Type B pancreatic cell (in vitro differentiated cells): ENCODE measurements at regions not wholly inside any gene's neighbourhood (a gene's known extent, or its start where the extent isn't known, plus 50 kb on each side); places are given as distances from the start of the nearest gene placed in this dataset.

Source experiments
- DNase-seq: peaks from one replicate; pipeline ENCODE4 v3.0.0; 2021; ENCODE audit warnings: mixed read lengths; ENCODE audit not compliant: unreplicated experiment; ENCODE audit errors: extremely low spot score
- H3K27ac Mint-ChIP-seq: 2 replicates; pipeline ENCODE4 v1.8.0; 2021; ENCODE audit warnings: mild to moderate bottlenecking, mixed read lengths
- H3K27me3 Mint-ChIP-seq: 2 replicates; pipeline ENCODE4 v1.8.0; 2021; ENCODE audit warnings: mixed read lengths
- H3K36me3 Mint-ChIP-seq: 2 replicates; pipeline ENCODE4 v1.8.0; 2021; ENCODE audit warnings: mixed read lengths
- H3K4me1 Mint-ChIP-seq: one replicate; pipeline ENCODE4 v1.8.0; 2021; ENCODE audit warnings: mixed read lengths; ENCODE audit not compliant: unreplicated experiment
- H3K4me3 Mint-ChIP-seq: 2 replicates; pipeline ENCODE4 v1.8.0; 2021; ENCODE audit warnings: mild to moderate bottlenecking, mixed read lengths
- H3K9me3 Mint-ChIP-seq: 2 replicates; pipeline ENCODE4 v1.8.0; 2021; ENCODE audit warnings: mixed read lengths
- TF ChIP-seq, protein P1 (sequence below): fragments of 200-600 bp; sonication (generic); conservative IDR thresholded peaks from 2 replicates; pipeline ENCODE4 v1.5.0; 2021; ENCODE audit warnings: antibody characterized with exemption, mild to moderate bottlenecking

DNA sequence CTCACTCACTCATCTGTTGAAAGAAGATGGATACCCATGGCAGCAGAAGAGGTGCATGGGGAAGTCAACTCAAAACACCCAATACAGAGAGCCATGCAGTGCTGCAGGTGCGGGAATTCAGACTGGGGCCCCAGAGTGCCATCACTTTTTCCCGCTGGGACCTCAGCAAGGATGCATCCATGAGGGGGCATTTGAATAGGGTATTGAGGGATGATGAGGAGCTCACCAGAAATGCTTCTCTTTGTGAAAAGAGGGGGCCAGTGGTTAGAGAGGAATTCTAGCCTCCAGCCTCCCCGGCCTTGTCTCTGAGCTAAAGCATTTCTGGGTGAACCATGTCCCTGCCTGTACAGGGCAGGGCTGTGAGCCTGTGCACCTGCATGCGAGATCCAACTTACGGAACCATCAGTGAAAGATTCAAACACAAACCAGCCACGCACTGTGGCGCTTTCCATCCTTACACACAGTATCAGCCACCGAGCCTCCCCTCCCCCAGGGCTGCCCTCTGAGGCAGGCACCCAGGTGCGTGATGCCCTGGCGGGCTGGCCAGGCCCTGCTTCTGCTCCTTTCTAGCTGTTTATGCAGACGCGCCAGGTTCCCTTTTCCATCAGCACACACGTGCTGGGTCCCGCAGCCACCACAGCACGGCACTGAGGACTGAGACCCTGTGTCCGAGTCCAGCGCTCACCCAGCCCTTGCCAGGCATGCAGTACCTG is 1177.2 kb downstream of the BRD1 start:
- H3K4me1 Mint-ChIP-seq = no peaks in the 10 kb centered on the region
- TF ChIP-seq, protein P1, sequence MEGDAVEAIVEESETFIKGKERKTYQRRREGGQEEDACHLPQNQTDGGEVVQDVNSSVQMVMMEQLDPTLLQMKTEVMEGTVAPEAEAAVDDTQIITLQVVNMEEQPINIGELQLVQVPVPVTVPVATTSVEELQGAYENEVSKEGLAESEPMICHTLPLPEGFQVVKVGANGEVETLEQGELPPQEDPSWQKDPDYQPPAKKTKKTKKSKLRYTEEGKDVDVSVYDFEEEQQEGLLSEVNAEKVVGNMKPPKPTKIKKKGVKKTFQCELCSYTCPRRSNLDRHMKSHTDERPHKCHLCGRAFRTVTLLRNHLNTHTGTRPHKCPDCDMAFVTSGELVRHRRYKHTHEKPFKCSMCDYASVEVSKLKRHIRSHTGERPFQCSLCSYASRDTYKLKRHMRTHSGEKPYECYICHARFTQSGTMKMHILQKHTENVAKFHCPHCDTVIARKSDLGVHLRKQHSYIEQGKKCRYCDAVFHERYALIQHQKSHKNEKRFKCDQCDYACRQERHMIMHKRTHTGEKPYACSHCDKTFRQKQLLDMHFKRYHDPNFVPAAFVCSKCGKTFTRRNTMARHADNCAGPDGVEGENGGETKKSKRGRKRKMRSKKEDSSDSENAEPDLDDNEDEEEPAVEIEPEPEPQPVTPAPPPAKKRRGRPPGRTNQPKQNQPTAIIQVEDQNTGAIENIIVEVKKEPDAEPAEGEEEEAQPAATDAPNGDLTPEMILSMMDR = no peak
- no peak overlapping the region for H3K27ac Mint-ChIP-seq
- no peaks in the 10 kb centered on the region for H3K27me3 Mint-ChIP-seq
- H3K9me3 Mint-ChIP-seq = no peaks in the 10 kb centered on the region
- no peak overlapping the region for H3K4me3 Mint-ChIP-seq
- no peaks in the 10 kb centered on the region for H3K36me3 Mint-ChIP-seq
- DNase-seq = no peak

DNA sequence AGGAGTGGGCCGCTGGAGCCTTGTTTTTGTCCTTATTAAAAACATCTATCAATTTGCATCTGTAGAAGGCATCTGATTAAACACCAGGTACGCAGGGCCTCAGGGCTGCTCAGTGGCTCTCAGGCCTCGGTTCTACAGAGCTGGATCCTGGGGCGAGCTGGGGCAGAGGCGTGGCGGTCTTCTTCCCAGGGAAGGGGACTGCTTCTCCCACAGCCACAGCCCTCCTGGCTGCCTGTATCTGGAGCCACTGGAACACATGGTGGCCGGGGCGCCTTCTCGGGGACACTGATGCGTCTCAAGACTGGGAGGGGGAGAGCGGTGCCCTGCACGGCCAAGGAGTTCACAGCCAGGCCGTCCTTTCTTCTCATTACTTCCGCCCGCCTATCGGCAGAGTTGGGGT is 1178.2 kb downstream of the BRD1 start:
- Mint-ChIP-seq H3K27me3 (no peaks in the 10 kb centered on the region), H3K4me1 (no peaks in the 10 kb centered on the region), H3K27ac (no peak overlapping the region), H3K9me3 (no peaks in the 10 kb centered on the region), H3K4me3 (no peak overlapping the region), H3K36me3 (no peaks in the 10 kb centered on the region)
- TF ChIP-seq, protein P1 = no peak
- DNase-seq = no peak

DNA sequence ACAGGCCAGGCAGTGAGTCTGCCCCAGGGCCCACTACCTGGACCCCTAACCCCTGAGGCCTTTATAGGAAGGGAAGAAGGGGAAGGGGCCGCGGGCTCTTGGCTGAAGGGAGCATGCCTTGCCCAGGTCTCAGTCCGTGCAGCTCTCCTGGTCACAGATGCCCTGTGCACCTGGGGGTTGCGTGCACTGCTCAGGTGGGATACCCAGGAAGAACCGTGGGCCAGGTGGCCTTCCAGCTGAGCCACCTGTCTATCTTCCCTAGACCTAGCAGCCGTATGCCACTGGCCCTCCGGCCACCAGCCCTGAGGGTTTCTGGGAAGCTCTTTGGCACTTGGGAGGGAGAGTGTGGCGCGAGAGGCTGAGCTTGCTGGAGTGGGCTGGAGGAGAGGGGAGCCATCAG is 1178.6 kb downstream of the BRD1 start:
- H3K9me3 Mint-ChIP-seq = no peaks in the 10 kb centered on the region
- no peak overlapping the region for H3K27ac Mint-ChIP-seq
- no peaks in the 10 kb centered on the region for H3K4me1 Mint-ChIP-seq
- TF ChIP-seq, protein P1 = no peak
- H3K4me3 Mint-ChIP-seq = no peak overlapping the region
- DNase-seq = no peak
- H3K27me3 Mint-ChIP-seq = no peaks in the 10 kb centered on the region
- H3K36me3 Mint-ChIP-seq = no peaks in the 10 kb centered on the region

- Mint-ChIP-seq H3K9me3 (no peaks in the 10 kb centered on the region), H3K4me3 (no peak overlapping the region), H3K4me1 (no peaks in the 10 kb centered on the region), H3K27me3 (no peaks in the 10 kb centered on the region), H3K27ac (no peak overlapping the region), H3K36me3 (no peaks in the 10 kb centered on the region)
- DNase-seq = no peak
- TF ChIP-seq, protein P1 = no peak
Observed at GRCh38 chr22:48647606-48648515, 1179.8 kb downstream of the BRD1 start.

GRCh38 chr22:48647051-48647450 is 1180.6 kb downstream of the BRD1 start:
- no peaks in the 10 kb centered on the region for H3K4me1 Mint-ChIP-seq
- no peaks in the 10 kb centered on the region for H3K9me3 Mint-ChIP-seq
- H3K36me3 Mint-ChIP-seq = no peaks in the 10 kb centered on the region
- no peak overlapping the region for H3K27ac Mint-ChIP-seq
- no peaks in the 10 kb centered on the region for H3K27me3 Mint-ChIP-seq
- TF ChIP-seq, protein P1 = no peak
- H3K4me3 Mint-ChIP-seq = no peak overlapping the region
- no peak for DNase-seq
